Neuronal stem cell (in vitro differentiated cells): ENCODE measurements at regions not wholly inside any gene's neighbourhood (a gene's known extent, or its start where the extent isn't known, plus 50 kb on each side); places are given as distances from the start of the nearest gene placed in this dataset.

Experiments
- DNase-seq: peaks from one replicate; pipeline ENCODE4 v3.0.0-alpha.2; 2013; ENCODE audit warnings: low spot score
- H2AFZ ChIP-seq: one replicate; pipeline ENCODE4 v1.6.1; 2013; ENCODE audit warnings: mild to moderate bottlenecking, low read length, inconsistent platforms
- H2AK5ac ChIP-seq: 2 replicates; pipeline ENCODE4 v1.6.1; 2013; ENCODE audit warnings: low read depth, mild to moderate bottlenecking, inconsistent platforms, low read length, moderate library complexity, mixed read lengths
- H2BK120ac ChIP-seq: 2 replicates; pipeline ENCODE4 v1.6.1; 2013; ENCODE audit warnings: low read depth, mild to moderate bottlenecking, inconsistent platforms, low read length, moderate library complexity, mixed read lengths
- H2BK12ac ChIP-seq: one replicate; pipeline ENCODE4 v1.6.1; 2013; ENCODE audit warnings: low read length, inconsistent platforms
- H2BK15ac ChIP-seq: 2 replicates; pipeline ENCODE4 v1.6.1; 2013; ENCODE audit warnings: mild to moderate bottlenecking, low read length, inconsistent platforms, mixed read lengths
- H2BK5ac ChIP-seq: one replicate; pipeline ENCODE4 v1.6.1; 2013; ENCODE audit warnings: inconsistent platforms, mild to moderate bottlenecking, low read length, moderate library complexity
- H3K14ac ChIP-seq: one replicate; pipeline ENCODE4 v1.6.1; 2013; ENCODE audit warnings: low read length, inconsistent platforms
- H3K18ac ChIP-seq: 2 replicates; pipeline ENCODE4 v1.6.1; 2013; ENCODE audit warnings: low read length, inconsistent platforms
- H3K23ac ChIP-seq: 2 replicates; pipeline ENCODE4 v1.6.1; 2013; ENCODE audit warnings: low read depth, mild to moderate bottlenecking, mixed read lengths, low read length, inconsistent platforms; ENCODE audit not compliant: poor library complexity
- H3K27ac ChIP-seq: replicated peaks from 3 replicates; pipeline ENCODE4 v1.5.1; 2013; ENCODE audit warnings: low read length, inconsistent platforms
- H3K27me3 ChIP-seq, 3 experiments: 2 replicates each; pipeline ENCODE4 v1.6.1; 2013; ENCODE audit warnings: low read length in 3 of 3, mild to moderate bottlenecking in 2 of 3, inconsistent platforms in 1 of 3, low read depth in 1 of 3, mixed read lengths in 1 of 3, moderate library complexity in 1 of 3; ENCODE audit not compliant: control insufficient read depth in 3 of 3, insufficient read depth in 3 of 3
- H3K36me3 ChIP-seq, 2 donors: replicated peaks in 1 of 2; 2 replicates each; pipeline ENCODE4 v1.6.1; 2013; ENCODE audit warnings: low read length in 2 of 2; ENCODE audit not compliant: control insufficient read depth in 2 of 2, insufficient read depth in 2 of 2
- H3K4ac ChIP-seq: 2 replicates; pipeline ENCODE4 v1.6.1; 2013; ENCODE audit warnings: inconsistent platforms, mild to moderate bottlenecking, low read length, moderate library complexity
- H3K4me1 ChIP-seq, 2 donors: 1 replicate in 1 of 2; 2 replicates in 1 of 2; pipeline ENCODE4 v1.6.1; 2013; ENCODE audit warnings: low read length in 2 of 2, low read depth in 1 of 2; ENCODE audit not compliant: control insufficient read depth in 2 of 2, insufficient read depth in 1 of 2
- H3K4me2 ChIP-seq: one replicate; pipeline ENCODE4 v1.6.1; 2013; ENCODE audit warnings: mild to moderate bottlenecking, low read length, inconsistent platforms; ENCODE audit not compliant: insufficient read depth, poor library complexity, severe bottlenecking
- H3K4me3 ChIP-seq, 2 donors: 2 replicates each; pipeline ENCODE4 v1.5.1; 2013; ENCODE audit warnings: low read length in 2 of 2, mild to moderate bottlenecking in 2 of 2, inconsistent platforms in 1 of 2, moderate library complexity in 1 of 2
- H3K79me1 ChIP-seq: one replicate; pipeline ENCODE4 v1.6.1; 2013; ENCODE audit warnings: low read depth, mild to moderate bottlenecking, inconsistent platforms, low read length, moderate library complexity
- H3K9ac ChIP-seq: one replicate; pipeline ENCODE4 v1.6.1; 2013; ENCODE audit warnings: mild to moderate bottlenecking, low read depth, low read length, inconsistent platforms; ENCODE audit not compliant: poor library complexity
- H3K9me3 ChIP-seq, 2 donors: replicated peaks in 1 of 2; 2 replicates each; pipeline versions ENCODE3 to v1.6.1; 2013; ENCODE audit warnings: low read length in 2 of 2, mild to moderate bottlenecking in 2 of 2, inconsistent platforms in 1 of 2, low read depth in 1 of 2, mixed read lengths in 1 of 2, moderate library complexity in 1 of 2; ENCODE audit not compliant: control insufficient read depth in 2 of 2, insufficient read depth in 1 of 2
- H4K8ac ChIP-seq: one replicate; pipeline ENCODE4 v1.6.1; 2013; ENCODE audit warnings: low read depth, mild to moderate bottlenecking, inconsistent platforms, low read length, moderate library complexity
- H4K91ac ChIP-seq: one replicate; pipeline ENCODE4 v1.6.1; 2013; ENCODE audit warnings: low read length, low read depth, mild to moderate bottlenecking, inconsistent platforms; ENCODE audit not compliant: poor library complexity
- WGBS, 2 donors: extraction: QIAGEN DNeasy Blood & Tissue Kit; methylation state at CpG; one replicate each; pipeline ENCODE4 v1.1.7; 2013; ENCODE audit warnings: missing lambda C conversion rate in 2 of 2, mixed read lengths in 1 of 2; ENCODE audit not compliant: insufficient read length in 2 of 2, insufficient replicate concordance in 1 of 2; ENCODE audit errors: extremely low coverage in 2 of 2; 5-methylcytosine and 5-hydroxymethylcytosine counted together

GRCh38 chr4:175871774-175872405, 59.8 kb upstream of the GPM6A start:
- Histone ChIP-seq H2BK15ac (no peak overlapping the region), H3K4me2 (no peak overlapping the region), H4K8ac (no peak overlapping the region), H3K9me3 (peaks cover 0 to 2% of the 10 kb centered on the region in 2 donors), H2BK120ac (no peak overlapping the region), H3K18ac (no peak overlapping the region), H3K9ac (no peak overlapping the region), H3K79me1 (no peaks in the 10 kb centered on the region), H4K91ac (no peak overlapping the region), H3K27ac (no peak overlapping the region), H3K23ac (no peak overlapping the region), H2BK5ac (no peak overlapping the region), H3K4me3 (no peak overlapping the region), H3K4ac (no peak overlapping the region), H2AK5ac (no peak overlapping the region), H2BK12ac (no peak overlapping the region), H3K27me3 (no peaks in the 10 kb centered on the region), H3K4me1 (no peaks in the 10 kb centered on the region), H3K36me3 (no peaks in the 10 kb centered on the region), H2AFZ (no peak overlapping the region), H3K14ac (no peak overlapping the region)
- no CpG with 5 or more reads among the region's 2 CpGs for WGBS, 2 donors
- DNase-seq = no peak

GRCh38 chr4:175873707-175874106, 61.6 kb upstream of the GPM6A start:
- Histone ChIP-seq H3K4me2 (no peak overlapping the region), H3K79me1 (no peaks in the 10 kb centered on the region), H4K8ac (no peak overlapping the region), H2BK5ac (no peak overlapping the region), H2BK12ac (no peak overlapping the region), H3K4ac (no peak overlapping the region), H3K4me3 (no peak overlapping the region), H2BK120ac (no peak overlapping the region), H3K36me3 (no peaks in the 10 kb centered on the region), H4K91ac (no peak overlapping the region), H3K9ac (no peak overlapping the region), H3K27ac (no peak overlapping the region), H3K27me3 (no peaks in the 10 kb centered on the region), H2AFZ (no peak overlapping the region), H3K9me3 (peaks cover 0 to 4% of the 10 kb centered on the region in 2 donors), H3K23ac (no peak overlapping the region), H3K4me1 (no peaks in the 10 kb centered on the region), H2BK15ac (no peak overlapping the region), H3K18ac (no peak overlapping the region), H2AK5ac (no peak overlapping the region), H3K14ac (no peak overlapping the region)
- no peak for DNase-seq
- no CpG with 5 or more reads among the region's 1 CpG for WGBS, 2 donors

GRCh38 chr4:175874306-175874705, 62.2 kb upstream of the GPM6A start:
- Histone ChIP-seq H3K9ac (no peak overlapping the region), H2BK120ac (no peak overlapping the region), H3K4me1 (no peaks in the 10 kb centered on the region), H2AK5ac (no peak overlapping the region), H4K8ac (no peak overlapping the region), H3K79me1 (no peaks in the 10 kb centered on the region), H2AFZ (no peak overlapping the region), H3K27ac (no peak overlapping the region), H3K9me3 (peaks cover 3 to 4% of the 10 kb centered on the region in 2 donors), H3K14ac (no peak overlapping the region), H3K4me2 (no peak overlapping the region), H3K4me3 (no peak overlapping the region), H2BK5ac (no peak overlapping the region), H2BK15ac (no peak overlapping the region), H2BK12ac (no peak overlapping the region), H3K4ac (no peak overlapping the region), H3K18ac (no peak overlapping the region), H3K23ac (no peak overlapping the region), H3K27me3 (no peaks in the 10 kb centered on the region), H3K36me3 (no peaks in the 10 kb centered on the region), H4K91ac (no peak overlapping the region)
- 100% methylated on average over 3 of the region's 5 CpGs; no CpG with 5 or more reads in 1 of the 2 donors for WGBS, 2 donors
- DNase-seq = no peak

- H3K23ac ChIP-seq = no peak overlapping the region
- no peaks in the 10 kb centered on the region for H3K27me3 ChIP-seq
- no peak overlapping the region for H2BK12ac ChIP-seq
- H2BK15ac ChIP-seq = no peak overlapping the region
- H3K4me1 ChIP-seq = no peaks in the 10 kb centered on the region
- H2AK5ac ChIP-seq = no peak overlapping the region
- H4K8ac ChIP-seq = no peak overlapping the region
- no peak for DNase-seq
- no peak overlapping the region for H4K91ac ChIP-seq
- no peak overlapping the region for H3K14ac ChIP-seq
- H3K4me2 ChIP-seq = no peak overlapping the region
- no peak overlapping the region for H2AFZ ChIP-seq
- H2BK120ac ChIP-seq = no peak overlapping the region
- H3K79me1 ChIP-seq = no peaks in the 10 kb centered on the region
- no peak overlapping the region for H2BK5ac ChIP-seq
- no peak overlapping the region for H3K4ac ChIP-seq
- H3K4me3 ChIP-seq = no peak overlapping the region
- no CpG with 5 or more reads among the region's 5 CpGs for WGBS, 2 donors
- no peak overlapping the region for H3K9ac ChIP-seq
- no peak overlapping the region for H3K27ac ChIP-seq
- no peak overlapping the region for H3K18ac ChIP-seq
- peaks cover 4 to 5% of the 10 kb centered on the region in 2 donors for H3K9me3 ChIP-seq
- H3K36me3 ChIP-seq = no peaks in the 10 kb centered on the region
Measured at GRCh38 chr4:175875993-175876771, 64.1 kb upstream of the GPM6A start.
